Ishikawa (cell line): ENCODE measurements at regions not wholly inside any gene's neighbourhood (a gene's known extent, or its start where the extent isn't known, plus 50 kb on each side); places are given as distances from the start of the nearest gene placed in this dataset.

Experiments
- CEBPB ChIP-seq: IDR thresholded peaks from 2 replicates; pipeline ENCODE4 v1.6.1; 2012
- CREB1 ChIP-seq: IDR thresholded peaks from 2 replicates; pipeline ENCODE4 v1.6.1; 2012; ENCODE audit warnings: low read depth
- EP300 ChIP-seq: IDR thresholded peaks from 2 replicates; pipeline ENCODE4 v1.6.1; 2012; ENCODE audit warnings: borderline replicate concordance
- MAX ChIP-seq: IDR thresholded peaks from 2 replicates; pipeline ENCODE4 v1.6.1; 2012
- TAF1 ChIP-seq: IDR thresholded peaks from 2 replicates; pipeline ENCODE4 v1.6.1; 2012; ENCODE audit warnings: low read depth, mild to moderate bottlenecking
- YY1 ChIP-seq: IDR thresholded peaks from 2 replicates; pipeline ENCODE4 v1.6.1; 2012; ENCODE audit warnings: low read depth
- ZBTB7A ChIP-seq: IDR thresholded peaks from 2 replicates; pipeline ENCODE4 v1.6.1; 2012; ENCODE audit warnings: low read depth

- TF ChIP-seq TAF1 (no peak), CEBPB (no peak), ZBTB7A (no peak), EP300 (no peak), CREB1 (no peak), YY1 (no peak), MAX (no peak)
These were observed 1162.5 kb upstream of the PRMT6 start for GRCh38 chr1:105894006-105894405.
